HL-60 (cell line): ENCODE measurements at regions not wholly inside any gene's neighbourhood (a gene's known extent, or its start where the extent isn't known, plus 50 kb on each side); places are given as distances from the start of the nearest gene placed in this dataset.

Experiments used
- DNase-seq, 2 experiments: peaks; one replicate each; pipeline ENCODE4 v3.0.0-alpha.2; 2010 to 2020; ENCODE audit warnings: low read depth in 1 of 2, low spot score in 1 of 2
- H3K27ac ChIP-seq: fragments of 250-450 bp; sonication (Bioruptor Pico); replicated peaks from 2 replicates; pipeline ENCODE4 v1.5.1; 2020; ENCODE audit warnings: mild to moderate bottlenecking, moderate library complexity
- H3K27me3 ChIP-seq: fragments of 250-450 bp; sonication (Bioruptor Pico); 2 replicates; pipeline ENCODE4 v1.5.1; 2021; ENCODE audit warnings: mild to moderate bottlenecking, moderate library complexity; ENCODE audit not compliant: insufficient read depth, poor library complexity, severe bottlenecking
- H3K4me3 ChIP-seq: replicated peaks from 2 replicates; pipeline ENCODE4 v1.5.1; 2011; ENCODE audit warnings: mild to moderate bottlenecking, control low read depth, low read length; ENCODE audit not compliant: insufficient read depth
- CTCF ChIP-seq: IDR thresholded peaks from one replicate; pipeline ENCODE4 v1.5.1; 2011; ENCODE audit warnings: low read length, control low read depth, inconsistent platforms; ENCODE audit not compliant: insufficient read depth
- GABPA ChIP-seq: IDR thresholded peaks from 2 replicates; pipeline ENCODE4 v1.6.1; 2012; ENCODE audit warnings: low read depth
- POLR2AphosphoS5 ChIP-seq: IDR thresholded peaks from 2 replicates; pipeline ENCODE4 v1.6.1; 2012; ENCODE audit warnings: low read depth
- REST ChIP-seq: IDR thresholded peaks from 2 replicates; pipeline ENCODE4 v1.6.1; 2012; ENCODE audit warnings: low read depth; ENCODE audit not compliant: insufficient replicate concordance
- SPI1 ChIP-seq: IDR thresholded peaks from 2 replicates; pipeline ENCODE4 v1.6.1; 2012; ENCODE audit warnings: low read depth, mild to moderate bottlenecking, borderline replicate concordance

GRCh38 chr13:53439439-53440225 lies 411.0 kb downstream of the OLFM4 start:
- no peak for DNase-seq
- TF ChIP-seq SPI1 (no peak), GABPA (no peak), CTCF (no peak), REST (no peak), POLR2AphosphoS5 (no peak)
- no peak overlapping the region for H3K4me3 ChIP-seq
- H3K27ac ChIP-seq, result no peak overlapping the region
- no peaks in the 10 kb centered on the region for H3K27me3 ChIP-seq

DNA sequence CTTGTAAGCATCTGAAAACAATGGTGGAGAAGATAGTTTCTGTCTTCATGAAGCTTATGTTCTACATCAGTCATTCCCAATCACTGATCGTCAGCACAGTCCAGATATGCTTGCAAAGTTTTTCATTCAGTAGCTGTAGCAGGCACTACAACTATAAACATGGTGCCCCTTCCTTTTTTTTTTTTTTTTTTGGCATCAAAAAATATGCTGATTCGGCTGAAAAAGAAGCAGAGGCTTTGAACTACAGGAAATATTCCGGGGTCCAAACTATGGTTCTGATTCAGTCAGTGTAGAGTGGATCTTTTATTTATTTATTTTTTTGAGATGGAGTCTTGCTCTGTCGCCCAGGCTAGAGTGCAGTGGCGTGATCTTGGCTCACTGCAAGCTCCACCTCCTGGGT lies 414.4 kb downstream of the OLFM4 start:
- no peaks in the 10 kb centered on the region for H3K27me3 ChIP-seq
- TF ChIP-seq GABPA (no peak), REST (no peak), SPI1 (no peak), POLR2AphosphoS5 (no peak), CTCF (no peak)
- H3K4me3 ChIP-seq, result no peak overlapping the region
- no peak for DNase-seq
- H3K27ac ChIP-seq, result no peak overlapping the region

GRCh38 chr13:53445686-53446085 lies 417.1 kb downstream of the OLFM4 start:
- DNase-seq, result no peak
- TF ChIP-seq SPI1, result no peak
- no peak overlapping the region for H3K27ac ChIP-seq
- no peaks in the 10 kb centered on the region for H3K27me3 ChIP-seq
- no peak overlapping the region for H3K4me3 ChIP-seq

- no peaks in the 10 kb centered on the region for H3K27me3 ChIP-seq
- H3K4me3 ChIP-seq, result no peak overlapping the region
- no peak for DNase-seq
- no peak overlapping the region for H3K27ac ChIP-seq
- TF ChIP-seq CTCF (no peak), SPI1 (no peak), REST (no peak), POLR2AphosphoS5 (no peak), GABPA (no peak)
These were observed 418.8 kb downstream of the OLFM4 start for GRCh38 chr13:53447456-53447855.
